ENCODE measurements at regions not wholly inside any gene's neighbourhood (a gene's known extent, or its start where the extent isn't known, plus 50 kb on each side); places are given as distances from the start of the nearest gene placed in this dataset.
"Not testable (repeated sequence)": the region's sequence is repeated elsewhere in the genome, so short reads cannot be mapped to it uniquely, and the experiment has no call there.

- Histone ChIP-seq H3K9me3 (ENCODE audit: low read length) (no peaks in the 10 kb centered on the region), H2AFZ (ENCODE audit: low read length) (no peak overlapping the region), H3K36me3 (ENCODE audit: insufficient read depth, low read length) (no peaks in the 10 kb centered on the region), H3K9me2 (ENCODE audit: insufficient read depth, low read length) (no peaks in the 10 kb centered on the region), H3K79me2 (ENCODE audit: insufficient read depth, low read depth, low read length) (no peaks in the 10 kb centered on the region), H3K4me2 (ENCODE audit: low read length) (no peak overlapping the region), H3K4me1 (ENCODE audit: insufficient read depth, low read length, poor library complexity, severe bottlenecking) (no peaks in the 10 kb centered on the region), H3K4me3 (ENCODE audit: low read depth, low read length, poor library complexity, severe bottlenecking) (no peak overlapping the region), H3K27ac (ENCODE audit: low read depth, low read length, poor library complexity, severe bottlenecking) (no peak overlapping the region), H4K20me1 (ENCODE audit: insufficient read depth, low read length) (no peaks in the 10 kb centered on the region)
- ChIA-PET CTCF (ENCODE audit: unreplicated experiment) (no interaction called here), POLR2A (no interaction called here)
- no peak for TF ChIP-seq EZH2phosphoT487 (IDR thresholded peaks at IDR 0.05; ENCODE audit: borderline replicate concordance, low read depth, low read length)
- TF ChIP-seq, protein P1, sequence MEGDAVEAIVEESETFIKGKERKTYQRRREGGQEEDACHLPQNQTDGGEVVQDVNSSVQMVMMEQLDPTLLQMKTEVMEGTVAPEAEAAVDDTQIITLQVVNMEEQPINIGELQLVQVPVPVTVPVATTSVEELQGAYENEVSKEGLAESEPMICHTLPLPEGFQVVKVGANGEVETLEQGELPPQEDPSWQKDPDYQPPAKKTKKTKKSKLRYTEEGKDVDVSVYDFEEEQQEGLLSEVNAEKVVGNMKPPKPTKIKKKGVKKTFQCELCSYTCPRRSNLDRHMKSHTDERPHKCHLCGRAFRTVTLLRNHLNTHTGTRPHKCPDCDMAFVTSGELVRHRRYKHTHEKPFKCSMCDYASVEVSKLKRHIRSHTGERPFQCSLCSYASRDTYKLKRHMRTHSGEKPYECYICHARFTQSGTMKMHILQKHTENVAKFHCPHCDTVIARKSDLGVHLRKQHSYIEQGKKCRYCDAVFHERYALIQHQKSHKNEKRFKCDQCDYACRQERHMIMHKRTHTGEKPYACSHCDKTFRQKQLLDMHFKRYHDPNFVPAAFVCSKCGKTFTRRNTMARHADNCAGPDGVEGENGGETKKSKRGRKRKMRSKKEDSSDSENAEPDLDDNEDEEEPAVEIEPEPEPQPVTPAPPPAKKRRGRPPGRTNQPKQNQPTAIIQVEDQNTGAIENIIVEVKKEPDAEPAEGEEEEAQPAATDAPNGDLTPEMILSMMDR (conservative IDR thresholded peaks at IDR 0.05; ENCODE audit: low read length) = no peak
- DNase-seq (ENCODE audit: low spot score) = no peak
- intact Hi-C loops (cut with micrococcal nuclease; ENCODE audit: unreplicated experiment) = no loop called here
- no TSS peak for BruUV-seq (replicated peaks)
Observed at GRCh38 chr15:75786575-75786947, 56.7 kb upstream of the UBE2Q2 start.

GRCh38 chr15:75785771-75786574 is 57.3 kb upstream of the UBE2Q2 start:
- H2AFZ ChIP-seq (ENCODE audit: low read length) = no peak overlapping the region

DNA sequence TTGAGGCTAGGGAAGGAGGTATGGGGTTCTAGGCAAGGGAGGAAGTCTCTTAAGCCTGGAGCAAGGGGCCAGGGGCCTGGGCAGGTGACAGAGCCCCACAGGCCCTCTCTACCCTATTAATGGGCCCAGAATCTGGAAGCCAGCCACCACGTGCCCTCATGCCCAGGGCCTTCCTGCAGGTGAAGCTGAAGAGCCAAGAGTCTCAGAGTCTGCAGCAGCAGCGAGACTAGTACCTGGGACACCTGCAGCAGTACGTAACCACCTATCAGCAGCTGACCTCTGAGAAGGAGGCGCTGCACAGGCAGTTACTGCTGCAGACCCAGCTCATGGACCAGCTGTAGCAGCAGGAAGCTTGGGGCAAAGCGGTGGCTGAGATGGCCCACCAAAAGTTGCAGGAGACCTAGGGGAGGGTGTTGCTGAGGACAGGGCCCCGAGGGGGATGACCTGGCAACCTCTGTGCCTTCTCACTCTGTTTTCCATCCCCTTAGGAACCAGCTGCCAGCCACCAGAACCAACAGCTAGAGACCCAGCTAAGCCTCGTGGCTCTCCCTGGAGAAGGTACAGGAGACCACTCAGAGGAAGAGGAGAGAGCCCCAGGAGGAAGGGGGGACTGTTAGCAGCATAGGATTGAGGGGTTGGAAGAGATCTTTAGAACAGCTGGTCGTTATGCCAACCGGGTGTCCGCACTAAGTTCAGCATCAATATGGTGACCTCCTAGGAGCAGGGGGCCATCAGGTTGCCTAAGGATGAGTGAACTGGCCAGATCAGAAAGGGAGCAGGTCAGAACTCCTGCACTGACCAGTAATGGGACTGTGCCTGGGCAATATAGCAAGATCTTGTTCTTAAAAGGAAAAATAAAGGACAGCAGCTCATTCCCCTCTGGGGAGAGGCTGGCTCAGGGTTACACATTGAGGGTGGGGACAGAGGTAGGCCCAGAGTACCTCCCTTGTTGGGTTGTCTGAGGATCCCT is 58.5 kb upstream of the UBE2Q2 start:
- H3K36me3 ChIP-seq (ENCODE audit: insufficient read depth, low read length); CTCF ChIA-PET (ENCODE audit: unreplicated experiment); POLR2A ChIA-PET: not testable (repeated sequence)

More at GRCh38 chr15:75785771-75786574, 57.3 kb upstream of the UBE2Q2 start:
- no peak overlapping the region for H3K4me3 ChIP-seq (ENCODE audit: low read depth, low read length, poor library complexity, severe bottlenecking)
- no peaks in the 10 kb centered on the region for H3K9me3 ChIP-seq (ENCODE audit: low read length)
- no peak overlapping the region for H3K27ac ChIP-seq (ENCODE audit: low read depth, low read length, poor library complexity, severe bottlenecking)
- BruUV-seq (replicated peaks) = no TSS peak
- no peak for DNase-seq (ENCODE audit: low spot score)
- ChIA-PET CTCF (ENCODE audit: unreplicated experiment) (no interaction called here), POLR2A (no interaction called here)
- H3K4me1 ChIP-seq (ENCODE audit: insufficient read depth, low read length, poor library complexity, severe bottlenecking) = no peaks in the 10 kb centered on the region
- no peak overlapping the region for H3K4me2 ChIP-seq (ENCODE audit: low read length)
- no peaks in the 10 kb centered on the region for H4K20me1 ChIP-seq (ENCODE audit: insufficient read depth, low read length)
- intact Hi-C loops (cut with micrococcal nuclease; ENCODE audit: unreplicated experiment) = no loop called here
- H3K79me2 ChIP-seq (ENCODE audit: insufficient read depth, low read depth, low read length) = no peaks in the 10 kb centered on the region
- no peaks in the 10 kb centered on the region for H3K9me2 ChIP-seq (ENCODE audit: insufficient read depth, low read length)
- no peak for TF ChIP-seq EZH2phosphoT487 (IDR thresholded peaks at IDR 0.05; ENCODE audit: borderline replicate concordance, low read depth, low read length)
- H3K36me3 ChIP-seq (ENCODE audit: insufficient read depth, low read length) = no peaks in the 10 kb centered on the region

DNA sequence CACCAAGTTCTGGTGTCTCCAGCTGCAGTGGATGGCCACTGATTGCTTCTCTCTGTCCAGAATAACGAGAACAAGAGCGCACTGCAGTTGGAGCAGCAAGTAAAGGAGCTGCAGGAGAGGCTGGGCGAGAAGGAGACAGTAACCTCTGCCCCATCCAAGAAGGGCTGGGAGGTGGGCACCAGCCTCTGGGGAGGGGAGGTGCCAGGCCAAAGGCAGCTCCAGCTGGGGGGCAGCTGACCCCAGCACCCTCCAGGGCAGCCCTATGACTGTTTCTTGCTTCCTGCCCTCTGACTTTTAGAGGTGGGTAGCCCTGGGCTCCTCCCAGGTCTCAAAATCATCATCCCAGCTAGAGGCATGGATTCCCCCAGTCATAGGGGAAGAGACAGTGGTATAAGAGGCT is 59.7 kb upstream of the UBE2Q2 start:
- intact Hi-C loops (cut with micrococcal nuclease; ENCODE audit: unreplicated experiment); H3K4me3 ChIP-seq (ENCODE audit: low read depth, low read length, poor library complexity, severe bottlenecking); H3K36me3 ChIP-seq (ENCODE audit: insufficient read depth, low read length); H3K79me2 ChIP-seq (ENCODE audit: insufficient read depth, low read depth, low read length); H4K20me1 ChIP-seq (ENCODE audit: insufficient read depth, low read length); BruUV-seq (replicated peaks); CTCF ChIA-PET (ENCODE audit: unreplicated experiment); H3K9me3 ChIP-seq (ENCODE audit: low read length); H3K9me2 ChIP-seq (ENCODE audit: insufficient read depth, low read length); POLR2A ChIA-PET; H3K4me1 ChIP-seq (ENCODE audit: insufficient read depth, low read length, poor library complexity, severe bottlenecking); H3K4me2 ChIP-seq (ENCODE audit: low read length); DNase-seq (ENCODE audit: low spot score); H3K27ac ChIP-seq (ENCODE audit: low read depth, low read length, poor library complexity, severe bottlenecking); H2AFZ ChIP-seq (ENCODE audit: low read length): not testable (repeated sequence)

More for the DNA sequence above, 58.5 kb upstream of the UBE2Q2 start:
- H3K27ac ChIP-seq (ENCODE audit: low read depth, low read length, poor library complexity, severe bottlenecking); DNase-seq (ENCODE audit: low spot score); intact Hi-C loops (cut with micrococcal nuclease; ENCODE audit: unreplicated experiment); H3K4me2 ChIP-seq (ENCODE audit: low read length); H3K9me3 ChIP-seq (ENCODE audit: low read length); H4K20me1 ChIP-seq (ENCODE audit: insufficient read depth, low read length); H3K4me1 ChIP-seq (ENCODE audit: insufficient read depth, low read length, poor library complexity, severe bottlenecking); H3K9me2 ChIP-seq (ENCODE audit: insufficient read depth, low read length); H2AFZ ChIP-seq (ENCODE audit: low read length); BruUV-seq (replicated peaks); H3K79me2 ChIP-seq (ENCODE audit: insufficient read depth, low read depth, low read length); H3K4me3 ChIP-seq (ENCODE audit: low read depth, low read length, poor library complexity, severe bottlenecking): not testable (repeated sequence)
